ENCODE measurements at regions not wholly inside any gene's neighbourhood (a gene's known extent, or its start where the extent isn't known, plus 50 kb on each side); places are given as distances from the start of the nearest gene placed in this dataset.

DNA sequence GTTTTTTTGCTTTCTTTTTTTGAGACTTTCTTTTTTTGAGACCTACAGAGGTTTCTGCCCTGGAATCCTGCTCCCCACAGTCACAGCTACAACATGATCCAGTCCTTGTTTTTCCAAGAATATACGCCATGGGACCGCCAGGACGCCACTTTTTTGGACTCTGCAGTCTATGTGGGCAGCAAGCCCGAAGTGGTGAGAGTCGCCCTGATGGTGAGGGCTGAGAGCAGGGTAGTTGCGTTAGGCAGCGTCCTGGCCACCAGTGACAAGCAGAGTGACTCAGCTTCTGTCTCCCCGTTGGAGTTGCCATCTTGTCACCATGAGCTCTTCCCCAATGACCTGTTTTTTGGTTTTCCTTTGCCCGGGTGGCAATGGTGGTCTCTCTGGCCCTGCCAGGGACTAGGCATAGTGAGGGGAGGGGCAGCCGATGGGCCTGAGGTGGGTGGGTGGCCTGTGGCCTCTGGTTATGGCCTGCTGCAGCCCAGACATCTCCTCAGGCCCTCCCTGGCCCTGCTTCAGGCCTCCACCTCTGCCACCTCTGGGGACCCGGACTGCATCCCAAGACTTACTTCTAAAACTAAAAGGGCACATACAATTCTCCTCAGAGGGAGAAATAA, 88.0 kb upstream of the MALRD1 start:
- TF ChIP-seq, protein P1, sequence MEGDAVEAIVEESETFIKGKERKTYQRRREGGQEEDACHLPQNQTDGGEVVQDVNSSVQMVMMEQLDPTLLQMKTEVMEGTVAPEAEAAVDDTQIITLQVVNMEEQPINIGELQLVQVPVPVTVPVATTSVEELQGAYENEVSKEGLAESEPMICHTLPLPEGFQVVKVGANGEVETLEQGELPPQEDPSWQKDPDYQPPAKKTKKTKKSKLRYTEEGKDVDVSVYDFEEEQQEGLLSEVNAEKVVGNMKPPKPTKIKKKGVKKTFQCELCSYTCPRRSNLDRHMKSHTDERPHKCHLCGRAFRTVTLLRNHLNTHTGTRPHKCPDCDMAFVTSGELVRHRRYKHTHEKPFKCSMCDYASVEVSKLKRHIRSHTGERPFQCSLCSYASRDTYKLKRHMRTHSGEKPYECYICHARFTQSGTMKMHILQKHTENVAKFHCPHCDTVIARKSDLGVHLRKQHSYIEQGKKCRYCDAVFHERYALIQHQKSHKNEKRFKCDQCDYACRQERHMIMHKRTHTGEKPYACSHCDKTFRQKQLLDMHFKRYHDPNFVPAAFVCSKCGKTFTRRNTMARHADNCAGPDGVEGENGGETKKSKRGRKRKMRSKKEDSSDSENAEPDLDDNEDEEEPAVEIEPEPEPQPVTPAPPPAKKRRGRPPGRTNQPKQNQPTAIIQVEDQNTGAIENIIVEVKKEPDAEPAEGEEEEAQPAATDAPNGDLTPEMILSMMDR (IDR thresholded peaks at IDR 0.05; ENCODE audit: borderline replicate concordance, extremely low read depth, low read length, poor library complexity, severe bottlenecking): no peak
- TF ChIP-seq EZH2 (IDR thresholded peaks at IDR 0.05; ENCODE audit: borderline replicate concordance, low read depth, low read length, severe bottlenecking): no peak
